HG02642 (cell line): ENCODE measurements at regions not wholly inside any gene's neighbourhood (a gene's known extent, or its start where the extent isn't known, plus 50 kb on each side); places are given as distances from the start of the nearest gene placed in this dataset.
"Not testable (repeated sequence)": the region's sequence is repeated elsewhere in the genome, so short reads cannot be mapped to it uniquely, and the experiment has no call there.

Experiments used
- ATAC-seq: cut with Tn5 transposase; IDR thresholded peaks from one replicate; pipeline ENCODE4 v1.9.1; 2021; ENCODE audit warnings: mild to moderate bottlenecking; ENCODE audit not compliant: unreplicated experiment, poor library complexity

DNA sequence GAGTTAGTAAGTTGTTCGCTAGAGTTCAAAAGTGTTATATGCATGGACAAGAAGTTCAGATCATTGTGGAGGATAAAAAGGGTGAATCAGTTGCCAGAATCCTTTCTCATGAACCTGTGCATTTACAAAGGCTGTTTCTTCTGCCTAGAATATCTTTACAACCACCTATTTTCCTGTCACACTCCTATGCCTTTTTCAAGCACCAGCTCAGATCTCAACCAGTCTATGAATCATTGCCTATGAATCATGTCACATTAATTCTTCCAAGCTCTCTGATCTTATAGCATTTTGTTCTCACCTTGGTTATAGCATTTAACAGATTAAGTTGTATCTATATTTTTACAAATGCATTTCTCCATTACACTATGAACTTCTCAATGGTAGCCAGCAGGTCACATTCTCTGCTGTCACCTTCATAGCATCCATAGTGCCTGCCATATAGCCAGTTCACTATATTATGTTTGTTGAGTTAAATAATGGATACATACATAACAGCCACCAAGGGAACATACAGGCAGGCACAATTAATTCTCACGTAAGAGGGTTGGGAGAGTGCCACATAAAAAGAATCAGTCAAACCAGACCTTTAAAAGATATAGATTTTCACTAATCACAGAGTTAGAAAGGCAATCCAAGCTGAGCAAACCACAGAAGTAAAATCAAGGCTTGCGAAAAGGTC lies 573.0 kb downstream of the FOXG1 start:
- ATAC-seq: no peak

DNA sequence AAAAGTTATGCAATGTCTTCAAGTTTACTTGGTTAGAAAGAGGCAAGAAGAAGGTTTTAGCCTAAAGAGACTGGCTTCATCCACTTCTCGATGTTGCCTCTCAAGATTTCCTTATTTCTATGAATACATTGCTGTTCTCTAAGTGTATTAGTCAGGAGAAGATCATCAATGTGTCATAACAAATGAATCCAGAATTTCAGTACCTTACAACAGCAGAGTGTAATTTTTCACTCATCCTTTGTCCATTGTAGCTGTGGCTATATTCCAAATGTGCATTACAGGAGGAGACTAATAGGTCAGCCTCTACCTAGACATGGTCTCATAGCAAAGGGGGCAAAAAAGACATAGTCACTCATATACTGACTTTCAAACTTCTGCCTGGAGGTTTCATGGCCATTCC lies 579.1 kb downstream of the PRKD1 start:
- ATAC-seq: no peak

DNA sequence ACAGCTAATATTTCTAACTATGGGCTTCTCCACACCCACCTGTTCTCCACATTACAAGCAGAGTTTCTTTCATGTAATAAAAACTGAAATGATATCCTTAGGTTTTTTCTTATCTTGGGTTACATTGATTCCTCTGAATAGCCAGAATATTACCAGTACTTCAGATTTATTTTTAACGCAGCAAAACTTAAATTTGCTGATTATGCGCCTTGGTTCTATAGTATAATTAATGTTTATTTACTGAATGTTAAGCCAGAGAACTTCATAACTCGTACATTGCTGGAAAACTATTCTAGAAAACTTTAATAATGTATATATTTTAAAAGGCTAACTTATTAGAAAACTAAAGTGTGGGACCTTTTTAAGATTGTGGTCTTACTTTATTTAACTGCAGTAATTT lies 577.2 kb downstream of the PRKD1 start:
- ATAC-seq: no peak

DNA sequence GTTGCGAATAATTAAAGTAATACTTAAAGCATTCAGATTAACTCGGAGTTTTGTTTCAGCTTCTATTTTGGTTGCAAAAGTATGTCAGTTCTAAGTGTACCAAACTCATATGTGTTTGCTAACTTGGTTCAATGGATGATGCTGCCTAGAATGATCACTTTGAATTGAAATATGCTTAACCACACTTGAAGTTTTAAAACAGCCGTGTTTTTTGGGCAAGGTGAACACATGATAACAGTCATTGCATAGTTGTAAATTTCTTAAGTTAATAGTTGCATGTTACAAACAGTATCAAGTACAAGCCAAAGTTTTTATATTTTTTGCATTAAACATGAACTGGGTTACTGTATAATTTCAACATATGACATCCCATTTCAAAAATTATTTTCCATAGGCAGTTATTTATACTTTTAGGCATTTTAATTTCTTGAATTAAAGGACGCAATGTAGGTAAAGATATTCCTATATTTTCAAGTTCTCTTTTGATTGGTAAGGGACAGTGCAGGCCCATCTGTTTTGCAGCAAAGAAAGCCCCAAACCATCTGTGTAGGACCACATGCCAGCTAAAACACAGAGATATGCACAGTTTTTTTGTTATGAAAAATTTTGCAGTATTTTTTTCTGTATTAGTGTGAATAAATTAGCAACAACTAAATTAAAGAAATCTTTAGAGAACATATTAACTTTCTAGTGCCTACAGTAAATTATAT lies 575.5 kb downstream of the PRKD1 start:
- ATAC-seq: no peak

DNA sequence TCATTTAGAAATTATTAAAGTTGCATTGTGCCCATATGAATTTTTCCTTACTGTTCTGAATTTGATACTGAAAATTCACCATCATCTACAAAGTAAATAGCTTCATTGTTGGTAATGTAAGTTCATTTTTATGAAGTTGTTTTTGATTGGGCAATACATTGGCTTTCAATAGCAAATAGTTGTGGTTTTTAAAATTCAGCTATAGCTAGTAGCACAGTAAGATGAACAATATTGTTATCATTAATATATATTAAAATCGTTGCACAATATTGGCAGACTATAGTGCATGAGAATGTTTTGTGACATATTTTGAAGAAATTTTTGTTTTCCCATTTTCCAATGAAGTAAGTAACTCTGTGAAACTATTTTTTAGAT lies 575.0 kb downstream of the PRKD1 start:
- no peak for ATAC-seq

DNA sequence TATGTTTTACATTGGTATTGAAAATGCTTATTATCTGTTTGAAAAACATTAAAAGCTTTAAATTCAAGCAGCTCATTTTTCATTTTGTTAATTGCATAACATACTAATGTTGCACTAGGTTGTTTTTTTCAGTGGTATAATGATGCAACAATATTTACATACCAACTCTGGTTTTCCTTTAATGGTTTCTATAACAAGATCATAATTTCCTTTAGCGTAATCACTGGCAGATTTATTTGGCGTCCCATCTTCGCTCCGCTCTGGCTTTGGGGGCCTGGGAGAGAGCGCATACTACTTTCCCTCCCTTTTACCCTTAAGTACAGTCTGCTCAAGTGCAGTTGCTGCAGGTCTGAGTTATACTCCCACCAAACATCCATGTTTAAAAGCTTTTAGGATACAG lies 574.1 kb downstream of the PRKD1 start:
- ATAC-seq: no peak

DNA sequence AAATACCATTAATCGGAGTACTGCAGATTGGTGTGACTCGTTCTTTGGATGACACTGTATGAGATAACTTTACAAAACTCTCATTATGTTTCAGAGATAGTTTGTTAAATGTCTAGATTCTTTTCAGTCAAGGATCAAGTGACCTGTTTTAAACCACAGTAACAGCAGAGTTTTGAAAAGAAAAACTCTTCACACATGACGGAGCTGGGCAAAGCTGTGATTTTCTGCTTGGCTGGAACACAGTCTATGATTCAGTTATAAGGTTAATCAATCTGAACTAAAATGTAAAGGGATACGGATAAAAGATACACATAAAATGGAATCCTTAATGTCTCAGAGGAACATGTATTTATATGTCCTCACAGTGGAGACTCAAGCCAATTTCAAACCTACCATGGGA lies 573.2 kb downstream of the PRKD1 start:
- ATAC-seq: no peak

DNA sequence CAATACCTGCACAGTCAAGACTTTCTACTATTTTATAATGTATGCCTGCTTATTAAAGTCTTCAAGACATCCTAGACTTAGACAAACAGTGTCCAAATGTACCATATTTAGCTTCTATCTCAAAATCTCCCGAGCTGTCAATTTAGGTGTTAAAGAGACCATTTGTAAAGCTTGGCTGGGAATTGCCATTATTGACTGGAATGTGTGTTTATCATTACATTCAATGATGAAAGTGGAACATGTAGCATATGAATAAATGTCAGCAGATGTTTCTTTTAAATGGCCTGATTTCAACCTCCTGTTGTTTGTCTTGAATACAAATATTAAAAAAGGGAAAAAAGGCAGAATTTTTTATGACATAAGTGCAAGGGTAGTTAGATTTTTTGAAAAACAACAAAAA lies 572.3 kb downstream of the PRKD1 start:
- no peak for ATAC-seq

DNA sequence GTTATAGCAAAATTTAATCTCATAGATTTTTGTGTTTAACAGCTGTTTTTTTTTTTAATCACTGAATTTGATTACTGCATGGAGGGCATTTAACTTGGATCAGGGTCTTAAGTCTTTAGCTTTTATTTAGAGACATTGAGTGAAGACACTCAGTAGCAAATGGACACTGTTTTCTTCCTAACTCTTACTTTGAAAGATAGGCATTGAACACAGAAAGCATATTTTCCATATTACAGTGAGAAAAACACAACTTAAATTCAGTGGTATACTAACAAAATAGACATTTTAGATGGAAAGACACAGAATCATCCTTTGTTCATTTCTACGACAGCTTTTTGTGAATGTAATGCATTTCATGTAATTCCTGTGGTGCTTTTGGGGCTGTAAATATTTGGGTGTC lies 571.8 kb downstream of the PRKD1 start:
- no peak for ATAC-seq

DNA sequence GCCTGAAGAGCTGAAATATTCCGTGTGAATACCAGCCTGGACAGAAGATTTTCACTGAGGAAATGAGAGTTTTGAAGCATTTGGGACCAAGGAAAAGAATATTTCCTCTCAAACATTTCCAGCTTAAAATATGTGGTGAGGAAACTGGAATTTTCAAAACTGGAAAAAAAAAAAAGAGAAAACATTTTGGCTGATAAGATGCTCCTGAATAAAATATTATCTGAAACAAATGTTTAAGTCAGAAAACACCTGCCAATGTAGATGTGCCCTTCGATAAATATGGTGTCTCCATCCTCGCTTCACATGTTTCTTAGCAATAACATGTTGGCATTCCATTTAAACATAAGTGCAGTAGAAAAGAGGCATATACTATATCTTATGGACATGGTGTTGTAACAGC lies 567.0 kb downstream of the PRKD1 start:
- ATAC-seq: no peak

DNA sequence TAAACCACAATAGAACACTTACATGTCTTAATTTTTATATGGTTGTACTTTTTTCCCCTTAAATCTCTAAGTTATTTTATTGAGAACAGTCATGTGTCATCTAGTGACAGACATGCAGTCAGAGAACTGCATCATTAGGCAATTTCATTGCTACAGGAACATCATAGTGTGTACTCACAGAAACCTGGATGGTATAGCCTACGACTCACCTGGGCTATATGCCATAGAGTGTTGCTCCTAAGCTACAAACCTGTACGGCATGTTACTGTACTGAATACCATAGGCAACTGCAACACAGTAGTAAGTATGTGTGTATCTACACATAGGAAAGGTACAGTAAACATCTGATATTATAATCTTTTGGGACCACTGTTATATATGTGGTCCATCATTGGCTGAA lies 557.6 kb downstream of the PRKD1 start:
- ATAC-seq: no peak

DNA sequence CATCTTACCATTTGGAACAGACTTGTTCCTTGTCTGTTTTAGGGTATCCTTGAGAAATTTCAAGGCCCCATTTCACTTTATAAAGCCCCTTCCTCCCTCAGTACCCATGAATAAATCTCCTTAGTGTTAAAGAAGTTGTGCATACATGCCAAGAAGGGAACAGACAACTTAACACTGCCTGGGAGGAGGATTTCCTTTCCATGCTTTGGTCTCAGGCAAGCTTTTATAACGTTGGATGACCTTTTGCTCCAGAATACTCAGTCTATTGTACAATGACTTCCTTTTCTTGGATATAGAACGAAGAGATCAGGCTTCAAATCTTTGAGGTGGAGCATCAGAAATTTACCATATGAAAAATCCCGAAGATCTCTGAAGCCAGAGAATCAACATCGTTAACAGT lies 551.4 kb downstream of the PRKD1 start:
- ATAC-seq: no peak

DNA sequence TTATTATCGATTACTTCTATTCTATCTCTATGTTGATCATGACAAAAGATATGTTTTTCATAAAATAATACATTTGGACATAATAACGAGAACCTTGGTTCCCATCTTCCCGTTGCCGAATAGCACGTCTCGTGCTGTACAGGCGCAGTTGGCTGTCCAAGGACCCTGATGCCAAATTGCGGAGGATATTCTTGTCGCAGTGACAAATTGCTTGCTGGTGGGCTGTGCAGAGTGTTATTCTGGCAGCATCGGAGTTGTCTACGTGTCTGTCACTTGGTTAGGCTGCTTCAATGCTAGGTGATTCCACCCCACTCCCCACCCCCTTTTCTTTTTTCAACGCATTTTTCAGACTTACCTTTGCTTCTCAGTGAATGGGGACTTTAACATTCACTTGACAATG lies 546.8 kb downstream of the PRKD1 start:
- no peak for ATAC-seq

DNA sequence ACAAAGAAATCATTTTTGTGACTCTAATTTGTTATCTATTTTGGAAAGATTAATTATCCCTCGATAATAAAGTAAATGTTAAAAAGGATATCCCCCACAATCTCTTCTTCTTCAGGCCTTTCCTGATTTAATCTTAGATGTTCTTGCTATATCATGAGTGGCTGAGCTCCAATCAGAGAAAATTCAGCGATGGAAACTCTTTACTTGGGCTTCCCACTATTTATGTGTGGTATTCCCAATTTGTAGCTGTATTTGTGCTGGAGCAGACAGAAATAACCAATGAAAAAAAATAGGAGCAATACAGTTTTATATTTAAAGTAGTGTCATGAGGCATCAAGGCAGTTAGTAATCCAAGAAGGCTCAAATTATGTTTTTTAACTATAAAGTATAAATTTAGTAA lies 539.1 kb downstream of the PRKD1 start:
- ATAC-seq: no peak

DNA sequence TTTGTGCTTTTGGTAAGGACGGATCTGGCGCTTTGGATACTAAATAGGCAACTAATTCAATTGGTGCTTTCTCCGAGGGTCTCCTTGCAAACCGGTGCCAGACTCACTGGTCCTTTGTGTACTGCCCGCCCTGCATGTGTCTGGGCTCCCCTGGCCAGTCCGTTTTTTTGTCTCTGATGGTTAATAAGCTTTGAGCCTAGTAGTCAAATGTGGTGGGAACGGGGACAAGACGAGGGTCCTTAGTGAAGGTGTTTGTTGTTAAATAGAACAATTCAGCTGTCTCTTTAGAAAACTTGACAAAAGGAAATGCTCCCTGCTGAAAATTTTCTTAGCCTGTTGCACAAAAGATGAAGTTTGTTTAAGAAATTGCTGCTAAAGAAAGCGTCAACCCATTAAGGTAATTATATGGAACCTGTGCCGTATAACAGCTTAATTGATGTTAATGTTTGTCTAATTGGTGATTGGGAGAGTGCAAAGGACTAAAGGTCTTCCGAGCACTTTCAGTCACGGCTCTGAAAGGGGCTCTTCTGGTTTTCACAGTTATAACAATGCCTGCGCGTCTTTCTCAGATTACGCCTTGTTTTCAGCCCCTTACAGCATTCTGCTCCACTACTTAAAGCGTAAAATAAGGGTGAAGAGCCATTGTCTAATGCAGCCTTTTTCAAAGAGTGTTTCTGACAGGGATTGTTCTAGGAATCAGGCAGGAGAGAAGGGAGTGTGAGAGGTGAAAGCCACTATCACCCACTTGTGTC lies 537.4 kb downstream of the PRKD1 start:
- no peak for ATAC-seq

DNA sequence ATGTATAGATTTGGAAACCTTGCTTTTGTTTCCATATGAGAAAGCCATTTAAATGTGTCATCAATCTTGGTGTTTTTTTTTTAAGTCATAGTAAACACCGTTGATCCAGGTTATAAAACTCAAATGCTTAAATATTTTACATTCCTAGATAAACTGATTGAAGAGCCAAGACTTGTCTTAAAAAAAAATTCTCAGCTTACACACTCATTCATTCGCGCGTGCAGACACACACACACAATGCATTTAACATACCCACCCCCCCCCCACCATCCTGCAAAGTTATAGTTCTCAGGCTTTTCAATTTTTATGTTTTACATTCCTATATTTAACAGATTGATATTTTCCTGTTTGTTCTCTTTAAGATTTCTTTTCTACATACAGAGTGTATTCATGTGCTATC lies 536.4 kb downstream of the PRKD1 start:
- no peak for ATAC-seq

DNA sequence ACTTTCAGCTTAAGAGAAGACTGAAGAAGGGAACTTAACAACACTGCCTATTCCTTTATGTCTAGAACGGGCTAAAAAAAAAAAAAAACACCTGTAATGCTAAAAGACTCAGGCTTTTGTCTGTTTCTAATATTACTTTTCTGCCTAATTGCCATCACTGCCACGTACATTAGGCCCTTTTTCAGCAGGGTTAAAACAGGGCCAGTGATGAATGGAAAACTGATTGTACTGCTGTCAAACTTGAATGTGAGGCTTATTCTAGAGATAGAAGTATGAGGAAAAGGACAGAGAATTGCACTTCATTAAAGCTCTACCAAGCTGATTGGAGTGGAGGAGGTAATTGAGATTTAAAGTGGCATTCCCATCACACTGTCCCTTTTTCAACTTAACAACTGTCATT lies 535.8 kb downstream of the PRKD1 start:
- ATAC-seq: no peak

DNA sequence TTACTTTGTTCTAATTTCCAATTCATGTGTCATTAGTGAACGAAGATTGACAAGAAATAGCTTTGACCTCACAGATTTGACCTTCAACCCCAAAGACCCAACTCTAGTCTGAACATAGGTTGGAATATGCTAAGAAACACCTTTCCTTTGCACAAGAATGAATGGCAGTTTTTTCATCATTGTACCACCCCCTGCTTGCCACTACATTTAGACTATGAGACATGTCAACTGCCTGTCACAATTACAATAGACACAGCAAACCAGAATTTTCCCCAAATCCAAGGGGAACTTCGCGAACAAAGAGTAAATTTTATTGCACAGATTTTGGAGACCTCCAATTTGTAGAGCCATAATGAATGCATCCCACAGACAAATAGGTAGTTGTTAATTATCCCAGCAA lies 535.4 kb downstream of the PRKD1 start:
- ATAC-seq: no peak

DNA sequence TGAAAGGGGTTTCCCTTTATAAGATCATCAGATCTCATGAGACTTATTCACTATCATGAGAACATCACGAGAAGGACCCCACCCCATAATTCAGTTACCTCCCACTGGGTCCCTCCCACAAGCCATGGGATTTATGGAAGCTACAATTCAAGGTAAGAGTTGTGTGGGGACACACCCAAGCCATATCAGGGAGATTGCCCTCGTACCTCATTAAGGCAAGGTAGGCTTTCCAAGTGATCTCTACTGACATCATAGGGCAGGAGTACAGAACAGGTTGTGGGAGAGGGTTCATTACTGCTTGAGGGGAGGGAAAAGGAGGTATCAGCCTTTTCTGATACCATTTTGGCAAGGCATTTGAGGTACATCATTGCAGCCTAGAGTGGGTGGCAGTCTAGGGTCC lies 524.6 kb downstream of the PRKD1 start:
- no peak for ATAC-seq

DNA sequence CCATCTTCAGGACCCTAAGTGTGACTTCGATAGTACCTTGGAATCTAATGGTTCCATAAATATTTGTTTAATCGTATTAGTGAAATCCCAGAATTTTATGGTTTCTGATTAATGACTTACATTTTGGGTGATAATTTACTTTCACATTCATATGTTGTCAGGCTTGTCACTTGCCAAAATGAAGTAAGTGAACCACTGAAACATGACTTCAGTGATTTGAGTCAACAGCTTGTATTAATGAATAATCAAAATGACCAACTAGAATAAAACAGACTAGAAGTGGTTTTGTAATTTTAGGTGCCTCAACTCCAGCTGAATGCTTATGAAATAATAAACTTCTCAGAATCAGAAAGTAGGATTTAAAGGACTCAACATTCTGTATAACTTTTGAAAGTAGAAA lies 517.1 kb downstream of the PRKD1 start:
- no peak for ATAC-seq

DNA sequence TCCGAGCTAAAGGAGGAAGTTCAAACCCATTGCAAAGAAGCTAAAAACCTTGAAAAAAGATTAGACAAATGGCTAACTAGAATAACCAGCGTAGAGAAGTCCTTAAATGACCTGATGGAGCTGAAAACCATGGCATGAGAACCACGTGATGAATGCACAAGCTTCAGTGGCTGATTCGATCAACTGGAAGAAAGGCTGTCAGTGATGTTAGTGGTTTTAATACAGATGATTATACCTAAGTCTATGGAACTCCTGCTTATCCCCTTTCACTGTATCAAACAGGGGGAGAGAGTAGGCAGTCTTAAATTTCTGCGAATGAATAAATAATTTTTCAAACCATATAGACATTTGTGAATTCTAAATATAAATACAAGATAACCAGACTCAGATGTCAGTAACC lies 512.7 kb downstream of the PRKD1 start:
- not testable (repeated sequence) for ATAC-seq

DNA sequence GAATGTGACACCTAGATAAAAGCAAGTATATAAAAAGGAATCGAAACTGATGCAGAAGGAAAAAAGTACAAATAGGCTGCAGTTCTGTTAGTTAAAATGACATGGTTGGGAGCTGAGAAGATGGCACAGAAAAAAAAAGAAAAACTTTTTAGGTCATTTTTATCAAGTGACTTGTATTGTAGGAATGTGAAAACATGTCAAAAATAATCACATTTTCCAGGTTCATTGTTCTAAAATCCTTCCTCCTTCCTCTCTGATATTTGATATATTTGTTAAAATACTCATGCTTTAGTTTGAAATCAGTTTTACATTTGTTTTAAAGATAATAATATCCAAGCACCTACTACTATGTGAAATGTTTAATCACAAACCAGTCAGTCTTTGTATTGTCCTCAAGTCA lies 507.9 kb downstream of the PRKD1 start:
- ATAC-seq: no peak
